AG09309 (cell line): ENCODE measurements at regions not wholly inside any gene's neighbourhood (a gene's known extent, or its start where the extent isn't known, plus 50 kb on each side); places are given as distances from the start of the nearest gene placed in this dataset.
A peak's percentile ranks its signal among the peaks of the same experiment; 100 is the strongest.

Experiments used
- DNase-seq: peaks from one replicate; pipeline ENCODE4 v3.0.0-alpha.2; 2010; ENCODE audit warnings: low read depth
- H3K4me3 ChIP-seq: 2 replicates; pipeline ENCODE4 v1.5.1; 2011; ENCODE audit warnings: mild to moderate bottlenecking, low read depth, low read length, moderate library complexity; ENCODE audit not compliant: control insufficient read depth
- TF ChIP-seq, protein P1 (sequence below): IDR thresholded peaks from 2 replicates; pipeline ENCODE4 v1.5.1; 2011; ENCODE audit warnings: mild to moderate bottlenecking, low read depth, low read length, inconsistent platforms; ENCODE audit not compliant: insufficient read depth, control insufficient read depth; ENCODE audit errors: missing control alignments

DNA sequence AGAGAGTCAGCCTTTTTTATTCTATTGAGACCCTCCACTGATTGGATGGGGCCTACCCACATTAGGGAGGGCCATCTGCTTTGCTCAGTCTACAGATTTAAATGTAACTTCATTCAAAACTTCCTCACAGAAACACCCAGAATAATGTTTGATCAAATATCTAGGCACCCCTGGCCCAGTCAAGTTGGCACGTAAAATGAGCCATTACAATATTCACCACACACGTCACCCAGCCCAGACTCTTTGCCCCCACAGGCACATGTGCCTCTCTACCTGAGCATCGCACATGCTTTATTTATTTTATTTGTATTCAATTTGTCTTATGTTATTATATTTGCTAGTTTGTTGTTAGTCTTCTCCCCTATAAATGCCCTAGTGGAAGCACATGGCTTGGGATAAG lies 70.9 kb upstream of the EYA2 start:
- TF ChIP-seq, protein P1, sequence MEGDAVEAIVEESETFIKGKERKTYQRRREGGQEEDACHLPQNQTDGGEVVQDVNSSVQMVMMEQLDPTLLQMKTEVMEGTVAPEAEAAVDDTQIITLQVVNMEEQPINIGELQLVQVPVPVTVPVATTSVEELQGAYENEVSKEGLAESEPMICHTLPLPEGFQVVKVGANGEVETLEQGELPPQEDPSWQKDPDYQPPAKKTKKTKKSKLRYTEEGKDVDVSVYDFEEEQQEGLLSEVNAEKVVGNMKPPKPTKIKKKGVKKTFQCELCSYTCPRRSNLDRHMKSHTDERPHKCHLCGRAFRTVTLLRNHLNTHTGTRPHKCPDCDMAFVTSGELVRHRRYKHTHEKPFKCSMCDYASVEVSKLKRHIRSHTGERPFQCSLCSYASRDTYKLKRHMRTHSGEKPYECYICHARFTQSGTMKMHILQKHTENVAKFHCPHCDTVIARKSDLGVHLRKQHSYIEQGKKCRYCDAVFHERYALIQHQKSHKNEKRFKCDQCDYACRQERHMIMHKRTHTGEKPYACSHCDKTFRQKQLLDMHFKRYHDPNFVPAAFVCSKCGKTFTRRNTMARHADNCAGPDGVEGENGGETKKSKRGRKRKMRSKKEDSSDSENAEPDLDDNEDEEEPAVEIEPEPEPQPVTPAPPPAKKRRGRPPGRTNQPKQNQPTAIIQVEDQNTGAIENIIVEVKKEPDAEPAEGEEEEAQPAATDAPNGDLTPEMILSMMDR = no peak
- H3K4me3 ChIP-seq = no peak overlapping the region
- DNase-seq = no peak

GRCh38 chr20:46826343-46826984 lies 68.2 kb upstream of the EYA2 start:
- TF ChIP-seq, protein P1 = no peak
- no peak for DNase-seq
- no peak overlapping the region for H3K4me3 ChIP-seq

- TF ChIP-seq, protein P1 = no peak
- H3K4me3 ChIP-seq = no peak overlapping the region
- DNase-seq = no peak
These were observed 66.8 kb upstream of the EYA2 start for GRCh38 chr20:46827718-46828458.

DNA sequence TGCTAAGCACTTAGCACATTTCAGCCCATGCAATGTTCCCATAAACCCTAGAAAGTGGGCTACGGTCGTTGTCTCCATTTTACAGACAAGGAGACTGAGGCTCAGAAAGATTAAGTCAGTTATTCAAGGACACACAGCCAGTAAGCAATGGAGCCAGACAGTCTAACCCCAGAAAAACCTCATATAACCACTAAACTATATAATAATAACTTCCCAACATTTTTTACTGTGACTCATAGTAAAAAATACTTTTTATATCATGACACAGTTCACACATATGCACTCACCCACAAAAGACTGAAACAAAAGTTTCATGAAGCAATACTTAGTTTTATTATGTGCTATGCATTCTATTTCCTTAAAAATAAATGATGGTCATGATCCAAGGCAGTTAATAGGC lies 66.2 kb upstream of the EYA2 start:
- TF ChIP-seq, protein P1 = no peak
- DNase-seq = peak; percentile 47
- H3K4me3 ChIP-seq = no peak overlapping the region

DNA sequence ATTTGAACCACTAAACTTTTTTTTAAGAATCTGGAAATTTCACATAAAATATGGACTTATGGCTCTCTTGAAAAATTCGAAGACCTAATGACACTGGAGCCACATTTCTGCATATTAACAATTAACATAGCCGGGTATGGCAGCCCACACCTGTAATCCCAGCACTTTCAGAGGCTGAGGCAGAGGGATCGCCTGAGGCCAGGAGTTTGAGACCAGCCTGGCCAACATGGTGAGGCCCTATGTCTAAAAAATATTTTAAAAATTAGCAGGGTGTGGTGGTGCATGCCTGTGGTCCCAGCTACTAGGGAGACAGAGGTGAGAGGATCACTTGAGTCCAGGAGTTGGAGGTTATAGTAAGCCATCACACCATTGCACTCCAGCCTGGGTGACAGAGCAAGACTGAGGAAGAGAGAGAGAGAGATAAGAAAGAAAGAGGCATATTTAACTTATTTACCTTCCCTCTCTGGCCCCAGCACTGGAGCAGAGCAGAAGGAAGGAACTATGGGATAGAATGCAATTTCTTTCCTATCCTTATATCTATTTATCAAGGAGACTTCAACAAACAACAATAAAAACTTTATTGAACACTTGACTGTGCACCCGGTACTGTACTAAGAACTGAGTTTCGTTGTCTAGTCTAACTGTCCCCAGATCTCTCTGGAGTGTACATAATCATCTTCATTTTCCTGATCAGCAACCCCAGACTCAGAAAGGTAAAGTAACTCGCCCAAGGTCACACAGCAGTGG lies 63.6 kb upstream of the EYA2 start:
- no peak for DNase-seq
- no peak overlapping the region for H3K4me3 ChIP-seq
- TF ChIP-seq, protein P1 = no peak

- no peak overlapping the region for H3K4me3 ChIP-seq
- DNase-seq = no peak
- TF ChIP-seq, protein P1 = no peak
These were observed 63.0 kb upstream of the EYA2 start for GRCh38 chr20:46831633-46832011.
